AG09319 (cell line): ENCODE measurements at regions not wholly inside any gene's neighbourhood (a gene's known extent, or its start where the extent isn't known, plus 50 kb on each side); places are given as distances from the start of the nearest gene placed in this dataset.
A peak's percentile ranks its signal among the peaks of the same experiment; 100 is the strongest.

Source experiments
- DNase-seq: peaks from one replicate; pipeline ENCODE4 v3.0.0-alpha.2; 2010; ENCODE audit warnings: low read depth; ENCODE audit errors: extremely low read depth
- TF ChIP-seq, protein P1 (sequence below): IDR thresholded peaks from 2 replicates; pipeline ENCODE4 v1.5.1; 2011; ENCODE audit warnings: low read depth, mild to moderate bottlenecking, inconsistent platforms, low read length, moderate library complexity

DNA sequence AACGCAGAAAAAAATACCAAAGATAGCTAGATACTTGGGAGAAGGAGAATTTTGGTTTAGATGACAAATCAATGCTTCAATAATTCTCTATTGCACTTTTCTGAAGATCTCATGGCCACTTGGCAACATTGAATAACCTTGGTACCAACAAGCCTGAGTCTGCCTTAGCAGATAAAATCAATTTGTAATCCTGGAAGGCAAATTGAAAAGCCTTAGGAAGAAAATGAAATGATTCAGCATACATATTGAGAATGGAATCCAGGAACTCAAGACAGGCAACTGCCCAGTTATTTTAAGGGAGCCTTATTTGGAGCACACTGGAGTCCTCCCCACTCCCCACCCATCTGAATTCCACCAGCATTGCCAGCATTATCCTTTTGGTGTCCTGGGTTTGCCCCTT, 109.3 kb upstream of the SOX9 start:
- no peak for DNase-seq
- TF ChIP-seq, protein P1, sequence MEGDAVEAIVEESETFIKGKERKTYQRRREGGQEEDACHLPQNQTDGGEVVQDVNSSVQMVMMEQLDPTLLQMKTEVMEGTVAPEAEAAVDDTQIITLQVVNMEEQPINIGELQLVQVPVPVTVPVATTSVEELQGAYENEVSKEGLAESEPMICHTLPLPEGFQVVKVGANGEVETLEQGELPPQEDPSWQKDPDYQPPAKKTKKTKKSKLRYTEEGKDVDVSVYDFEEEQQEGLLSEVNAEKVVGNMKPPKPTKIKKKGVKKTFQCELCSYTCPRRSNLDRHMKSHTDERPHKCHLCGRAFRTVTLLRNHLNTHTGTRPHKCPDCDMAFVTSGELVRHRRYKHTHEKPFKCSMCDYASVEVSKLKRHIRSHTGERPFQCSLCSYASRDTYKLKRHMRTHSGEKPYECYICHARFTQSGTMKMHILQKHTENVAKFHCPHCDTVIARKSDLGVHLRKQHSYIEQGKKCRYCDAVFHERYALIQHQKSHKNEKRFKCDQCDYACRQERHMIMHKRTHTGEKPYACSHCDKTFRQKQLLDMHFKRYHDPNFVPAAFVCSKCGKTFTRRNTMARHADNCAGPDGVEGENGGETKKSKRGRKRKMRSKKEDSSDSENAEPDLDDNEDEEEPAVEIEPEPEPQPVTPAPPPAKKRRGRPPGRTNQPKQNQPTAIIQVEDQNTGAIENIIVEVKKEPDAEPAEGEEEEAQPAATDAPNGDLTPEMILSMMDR = no peak

DNA sequence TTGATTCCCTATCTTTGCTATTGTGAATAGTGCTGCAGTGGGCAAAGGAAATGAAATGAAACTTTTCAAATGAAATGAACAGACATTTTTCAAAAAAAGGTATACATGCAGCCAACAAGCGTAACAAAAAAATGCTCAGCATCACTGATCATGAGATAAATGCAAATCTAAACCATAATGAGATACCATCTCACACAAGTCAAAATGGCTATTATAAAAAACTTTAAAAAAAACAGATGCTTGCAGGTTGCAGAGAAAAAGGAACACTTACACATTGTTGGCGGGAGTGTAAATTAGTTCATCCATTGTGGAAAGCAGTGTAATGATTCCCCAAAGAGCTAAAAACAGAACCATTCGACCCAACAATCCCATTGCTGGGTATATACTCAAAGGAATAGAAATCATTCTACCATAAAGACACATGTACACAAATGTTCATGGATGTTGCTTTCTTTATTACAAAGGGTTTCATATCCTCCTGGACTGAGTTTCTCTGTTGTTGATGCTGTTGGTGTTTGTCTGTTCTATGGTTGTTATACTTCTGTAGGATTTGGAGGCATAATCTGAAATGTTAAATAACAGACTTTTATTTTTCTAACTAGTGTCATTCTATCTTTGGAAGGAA, 99.3 kb upstream of the SOX9 start:
- no peak for DNase-seq
- TF ChIP-seq, protein P1 = no peak

DNA sequence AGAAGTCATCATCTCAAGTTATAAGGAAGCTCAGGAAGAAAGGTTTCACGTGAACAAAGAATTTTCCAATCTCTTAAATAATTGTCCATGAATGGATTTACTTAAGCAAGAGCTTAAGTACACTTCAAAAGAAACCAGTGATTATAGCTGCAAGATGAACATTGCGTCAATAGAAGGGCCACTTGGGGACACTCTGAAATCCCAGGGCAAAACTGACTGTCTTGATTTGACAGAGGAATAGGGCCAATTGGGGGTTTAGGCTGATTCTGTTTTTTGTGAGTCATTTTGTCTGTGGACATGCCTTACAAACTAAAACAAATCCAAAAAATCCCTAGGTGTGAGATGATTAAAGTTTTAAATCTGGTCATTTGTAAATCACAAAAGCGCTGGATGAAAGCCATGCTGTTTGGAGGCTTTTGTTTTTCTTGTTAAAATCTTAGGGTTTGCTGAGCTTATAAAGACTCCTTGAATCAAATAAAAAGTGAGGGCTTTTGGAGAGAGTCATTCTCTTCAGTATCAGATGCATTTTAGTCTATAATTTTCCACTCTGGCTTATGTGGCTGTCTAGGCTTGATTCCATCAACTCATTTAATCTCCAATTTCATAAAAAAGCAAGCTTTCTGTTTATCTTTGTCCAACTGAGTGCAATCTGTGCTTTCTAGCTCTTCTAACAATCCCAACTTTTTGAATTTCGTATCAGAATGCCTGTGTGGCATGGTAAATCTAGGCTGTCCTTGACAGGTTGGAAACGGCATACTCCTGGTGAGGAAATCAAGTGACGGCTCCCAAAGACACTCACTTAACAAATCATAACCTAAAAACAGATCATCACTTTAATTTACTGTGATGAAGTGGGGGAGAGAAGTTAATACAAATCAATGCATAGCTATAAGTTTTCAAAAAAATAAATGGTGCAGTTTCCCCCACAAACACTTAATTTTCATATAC, 98.2 kb upstream of the SOX9 start:
- DNase-seq = no peak
- TF ChIP-seq, protein P1 = no peak

DNA sequence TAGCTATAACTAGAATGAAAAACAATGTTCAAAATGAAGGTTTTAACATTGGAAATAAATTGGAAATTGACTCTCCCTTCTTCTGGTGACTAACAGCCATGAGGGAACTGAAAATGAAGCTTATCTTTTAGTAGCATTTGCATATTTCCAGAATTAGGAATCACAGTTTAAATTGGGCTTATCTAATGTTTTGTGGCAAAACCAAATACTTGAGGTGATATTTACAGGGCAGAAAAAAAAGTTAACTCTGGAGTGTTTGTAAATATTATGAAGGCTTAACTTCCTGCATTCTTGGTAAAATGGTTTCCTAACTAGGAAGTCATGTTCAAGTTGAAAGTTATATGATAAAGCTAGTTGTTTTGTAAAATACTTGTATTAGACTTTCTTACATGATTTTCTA, 96.4 kb upstream of the SOX9 start:
- TF ChIP-seq, protein P1 = no peak
- no peak for DNase-seq

DNA sequence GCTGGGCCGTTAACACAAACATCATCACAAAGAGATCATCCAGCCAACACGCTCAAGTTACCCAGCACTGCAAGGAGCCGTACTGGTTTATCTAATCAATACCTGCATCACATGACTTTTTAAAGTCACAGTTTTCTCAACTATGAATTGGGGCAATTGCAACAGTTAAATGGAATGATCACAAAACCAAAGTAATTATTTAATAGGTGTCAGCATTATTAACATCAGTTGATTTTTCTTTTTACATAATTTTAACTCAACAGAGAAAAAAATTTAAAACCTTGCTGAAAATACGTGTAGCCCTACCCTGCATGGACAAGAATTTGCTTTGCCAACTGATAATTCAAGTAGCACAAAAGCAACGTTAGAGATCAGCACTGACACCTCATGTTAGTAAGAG, 95.7 kb upstream of the SOX9 start:
- DNase-seq = no peak
- TF ChIP-seq, protein P1 = no peak

DNA sequence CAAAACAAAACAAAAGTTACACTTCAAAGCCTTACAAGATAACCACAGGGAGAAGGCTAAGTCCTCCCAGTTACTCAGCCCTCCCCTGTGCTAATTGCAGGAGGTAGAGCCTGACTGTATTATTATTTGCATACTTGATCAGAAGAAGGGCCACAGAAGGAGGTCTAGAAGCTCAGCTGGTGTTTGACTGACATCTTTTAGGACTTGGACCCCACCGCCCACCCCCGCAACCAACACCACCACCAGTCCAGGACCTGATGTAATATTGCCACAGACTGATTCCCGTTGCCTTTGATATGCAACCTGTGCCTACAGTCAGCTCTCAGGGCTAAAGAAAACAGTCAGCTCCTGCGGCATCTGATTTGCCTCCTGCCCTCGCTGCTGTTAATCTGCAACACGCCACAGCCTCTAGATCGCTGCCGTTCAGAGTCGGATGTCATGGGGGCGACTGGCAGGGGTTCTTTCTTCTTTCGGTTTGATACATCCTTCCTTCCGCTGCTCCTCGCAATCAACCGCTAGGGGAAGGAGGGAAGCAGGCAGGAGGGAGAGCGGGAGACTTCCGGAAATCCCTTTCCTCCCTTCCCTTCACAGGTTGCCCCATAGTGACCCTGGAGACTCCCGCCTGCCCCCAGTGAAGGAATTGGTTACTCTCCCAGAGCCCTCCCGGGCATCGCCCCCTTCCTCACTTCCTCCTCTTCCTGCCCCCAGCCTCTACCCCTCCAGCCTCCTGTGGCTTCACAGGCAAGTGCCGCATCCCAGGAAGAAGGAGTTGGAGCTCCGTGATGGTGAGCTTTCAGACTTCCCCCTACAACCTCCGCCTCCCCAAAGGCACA, 90.5 kb upstream of the SOX9 start:
- DNase-seq = peak; percentile 43
- TF ChIP-seq, protein P1 = peak; percentile 63
